ENCODE measurements at regions not wholly inside any gene's neighbourhood (a gene's known extent, or its start where the extent isn't known, plus 50 kb on each side); places are given as distances from the start of the nearest gene placed in this dataset.
"Not testable (repeated sequence)": the region's sequence is repeated elsewhere in the genome, so short reads cannot be mapped to it uniquely, and the experiment has no call there.

DNA sequence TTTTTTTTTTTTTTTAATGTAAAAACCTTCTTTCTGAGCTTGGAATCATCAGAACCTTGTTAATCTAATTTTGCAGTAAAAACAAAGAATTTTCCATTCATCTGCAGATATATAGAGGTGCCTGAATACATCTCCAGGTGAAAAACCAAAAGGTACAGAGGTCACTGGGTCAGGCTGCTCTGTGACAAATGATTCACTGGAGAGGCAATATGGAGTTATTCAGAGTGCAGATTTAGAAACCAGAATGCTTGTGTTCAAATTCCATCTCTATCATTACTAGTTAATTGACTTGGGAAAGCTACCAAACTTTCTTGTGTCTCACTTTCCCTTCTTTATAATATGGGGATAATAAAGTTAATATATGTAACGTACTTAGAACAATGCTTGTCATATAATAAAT, 51.5 kb upstream of the C1orf53 start:
- DNase-seq (ENCODE audit: low read depth): no peak

DNA sequence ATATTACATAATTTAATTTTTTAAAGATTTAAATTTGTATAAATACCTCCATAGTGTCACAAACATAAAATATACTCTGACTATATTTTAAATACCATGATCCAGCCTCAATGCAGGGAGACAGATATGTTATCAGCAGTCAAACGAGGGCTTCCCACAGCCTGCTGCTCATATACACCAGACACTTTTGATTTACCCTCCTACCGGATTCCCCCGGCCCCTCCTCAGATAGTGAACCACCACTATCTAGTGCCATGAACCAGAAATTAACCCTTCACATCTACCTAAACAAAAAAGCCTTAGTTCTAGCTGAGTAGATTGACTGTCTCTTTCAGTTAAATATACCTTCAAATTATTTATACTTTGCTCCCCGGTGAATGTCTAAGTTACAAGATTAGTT, 52.4 kb upstream of the C1orf53 start:
- DNase-seq (ENCODE audit: low read depth): no peak

DNA sequence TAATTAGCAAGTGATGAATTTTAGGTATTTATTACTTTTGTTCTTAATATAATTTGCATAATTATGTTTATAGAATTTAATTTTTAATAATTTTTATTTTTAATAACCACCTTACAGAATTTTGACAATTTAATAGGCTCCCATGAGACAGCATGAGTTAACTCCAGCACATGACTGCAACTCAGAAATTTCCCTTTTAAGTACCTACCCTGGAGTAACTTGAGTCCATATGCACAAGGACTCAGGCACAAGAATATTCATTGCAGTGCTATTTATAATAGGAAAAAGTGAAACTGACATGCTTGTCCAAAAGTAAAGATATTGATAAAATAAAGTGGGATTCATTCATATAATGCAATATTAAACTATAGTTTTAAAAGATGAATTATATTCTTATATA, 54.1 kb upstream of the C1orf53 start:
- no peak for DNase-seq (ENCODE audit: low read depth)

DNA sequence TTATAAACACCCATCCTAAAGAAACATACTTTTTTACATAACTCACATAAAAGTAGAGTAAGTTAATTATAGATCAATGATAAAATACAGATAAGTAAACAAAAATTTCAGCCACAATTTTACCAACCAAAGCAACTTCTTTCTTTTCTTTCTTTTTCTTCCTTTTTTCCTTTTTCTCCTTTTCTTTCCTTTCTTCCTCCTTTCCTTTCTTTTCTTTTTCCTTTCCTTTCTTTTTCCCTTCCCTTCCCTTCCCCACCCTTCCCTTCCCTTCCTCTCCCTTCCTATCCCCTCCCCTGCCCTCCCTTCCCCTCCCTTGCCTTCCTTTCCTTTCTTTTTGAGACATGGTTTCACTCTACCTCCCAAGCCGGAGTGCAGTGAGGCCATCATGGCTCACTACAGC, 56.5 kb upstream of the C1orf53 start:
- no peak for DNase-seq (ENCODE audit: low read depth)

DNA sequence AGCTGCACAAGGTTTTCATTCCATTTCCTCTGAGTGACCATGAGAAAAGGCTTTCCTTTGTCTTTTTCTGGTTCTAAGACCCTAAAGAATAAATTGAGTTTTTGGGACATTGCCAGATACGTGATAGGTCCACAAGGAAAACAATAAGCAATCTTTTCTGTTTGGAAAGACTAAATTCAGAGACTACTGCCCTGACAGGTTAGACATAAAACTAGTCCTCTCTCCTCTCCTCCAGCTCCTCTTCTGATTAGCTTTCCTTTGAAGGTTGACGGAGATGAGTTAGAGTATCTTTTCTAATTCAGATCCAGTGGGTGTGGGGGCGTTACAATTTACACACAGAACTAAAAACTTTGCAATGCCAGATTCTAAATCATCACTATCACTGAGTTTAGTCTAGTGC, 57.8 kb upstream of the C1orf53 start:
- no peak for DNase-seq (ENCODE audit: low read depth)

DNA sequence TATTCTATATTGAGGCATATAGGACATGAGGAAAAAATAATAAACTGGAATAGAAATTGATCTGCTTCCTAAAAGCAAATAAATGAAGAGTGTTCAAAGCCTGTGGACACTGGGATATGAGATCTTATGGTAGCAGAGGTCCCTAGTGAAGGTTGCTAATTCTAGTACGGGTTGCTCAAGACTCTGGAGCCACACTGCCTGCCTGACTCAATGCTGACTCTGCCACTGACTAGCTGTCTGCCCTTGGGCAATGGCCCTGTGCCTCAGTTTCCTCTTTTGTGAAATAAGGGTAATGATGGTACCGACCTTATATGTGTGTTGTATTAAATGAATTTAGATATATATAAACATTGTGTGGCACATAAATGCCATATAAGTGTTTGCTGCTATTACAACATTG, 59.0 kb upstream of the C1orf53 start:
- no peak for DNase-seq (ENCODE audit: low read depth)

DNA sequence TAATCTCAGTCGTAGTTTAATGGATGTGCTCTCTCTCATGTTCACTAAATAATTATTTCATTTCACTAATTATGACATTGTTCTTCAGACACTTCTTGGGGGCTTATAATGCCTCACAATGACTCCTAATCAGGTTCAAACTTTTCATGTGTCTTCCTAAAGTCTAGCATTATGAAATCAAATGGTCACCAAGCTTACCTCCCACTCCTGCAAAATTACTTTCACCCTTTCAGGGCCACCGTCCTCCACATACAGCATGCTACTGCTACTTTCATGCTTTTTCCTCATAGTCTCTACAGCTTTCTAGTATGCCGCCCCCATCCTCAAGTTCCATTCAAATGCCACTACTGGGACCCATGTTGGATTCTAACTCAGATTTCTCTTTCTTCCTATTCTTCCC, 59.8 kb upstream of the C1orf53 start:
- DNase-seq (ENCODE audit: low read depth): no peak

DNA sequence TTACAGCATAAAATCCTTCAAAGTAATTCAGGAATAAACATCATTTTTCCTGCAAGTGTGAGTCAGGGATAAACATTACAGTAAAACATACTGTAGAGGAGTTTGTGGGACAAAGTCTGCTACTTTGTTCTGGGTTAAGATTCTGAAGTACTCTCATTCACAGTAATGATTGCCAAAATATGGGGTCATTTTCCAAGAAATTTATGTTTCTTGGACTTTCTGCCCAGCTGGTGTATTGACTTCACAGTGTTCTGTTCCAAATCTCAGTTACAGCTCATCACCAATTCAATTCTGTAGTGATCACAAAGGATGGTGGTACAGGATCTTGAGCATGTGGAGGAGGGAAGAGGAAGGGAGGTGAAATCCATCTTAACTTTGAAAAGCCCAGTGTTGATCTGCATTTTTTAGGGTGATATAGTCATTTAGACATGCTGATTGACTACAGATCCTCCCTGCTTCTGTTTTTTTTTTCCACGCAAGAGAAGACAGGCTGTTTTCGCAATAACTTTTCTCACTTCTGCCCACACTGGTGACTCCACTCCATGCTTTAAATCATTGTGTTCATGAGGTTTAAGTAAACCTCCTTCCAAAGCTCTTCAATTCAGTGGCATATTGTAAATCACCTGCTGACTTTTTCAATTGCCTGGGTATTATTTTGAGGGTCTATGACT, 60.4 kb upstream of the C1orf53 start:
- DNase-seq (ENCODE audit: low read depth): no peak

DNA sequence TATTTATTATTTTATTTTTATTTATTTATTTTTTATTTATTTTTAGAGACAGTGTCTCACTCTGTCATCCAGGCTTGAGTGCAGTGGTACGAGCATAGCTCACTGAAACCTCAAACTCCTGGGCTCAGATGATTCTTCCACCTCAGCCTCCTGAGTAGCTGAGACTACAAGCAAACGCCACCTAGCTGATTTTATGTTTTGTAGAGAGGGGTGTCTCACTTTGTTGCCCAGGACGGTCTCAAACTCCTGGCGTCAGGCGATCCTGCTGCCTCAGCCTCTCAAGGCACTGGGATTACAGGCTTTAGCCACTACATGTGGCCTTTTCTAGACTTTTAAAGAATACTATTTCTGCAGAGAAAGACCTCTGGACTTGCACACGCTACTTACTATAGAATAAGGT, 61.3 kb upstream of the C1orf53 start:
- peak; percentile 9 for DNase-seq (ENCODE audit: low read depth)

DNA sequence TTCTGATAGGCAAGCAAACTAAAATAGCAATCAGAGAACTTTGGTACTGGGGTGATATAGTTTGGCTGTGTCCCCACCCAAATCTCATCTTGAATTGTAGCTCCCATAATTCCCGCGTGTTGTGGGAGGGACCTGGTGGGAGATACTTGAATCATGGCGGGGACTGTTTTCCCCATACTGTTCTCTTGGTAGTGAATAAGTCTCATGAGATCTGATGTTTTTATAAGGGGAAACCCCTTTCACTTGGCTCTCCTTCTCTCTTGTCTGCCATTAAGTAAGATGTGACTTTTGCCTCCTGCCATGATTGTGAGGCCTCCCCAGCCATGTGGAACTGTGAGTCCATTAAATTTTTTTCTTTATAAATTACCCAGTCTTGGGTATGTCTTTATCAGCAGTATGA, 62.6 kb upstream of the C1orf53 start:
- DNase-seq (ENCODE audit: low read depth): not testable (repeated sequence)

DNA sequence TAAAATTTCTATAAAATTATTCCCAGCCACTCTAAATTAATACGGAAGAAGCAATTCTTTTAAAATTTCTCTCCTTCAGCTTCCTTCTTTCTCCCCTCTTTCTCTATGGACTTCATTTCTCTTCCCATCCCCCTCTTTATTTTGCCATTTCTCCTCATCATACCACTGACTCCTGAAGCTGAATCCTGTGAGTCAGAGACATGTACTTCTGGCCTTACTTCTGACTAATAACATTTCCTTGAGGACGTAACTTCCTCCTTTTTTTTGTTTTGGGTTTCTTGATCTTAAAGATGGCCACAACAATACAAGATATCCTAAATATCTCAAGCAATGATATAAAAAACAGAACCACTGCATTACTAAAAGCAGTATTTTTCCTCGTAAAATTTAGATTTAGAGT, 63.6 kb upstream of the DENND1B start:
- peak; percentile 62 for DNase-seq (ENCODE audit: low read depth)

DNA sequence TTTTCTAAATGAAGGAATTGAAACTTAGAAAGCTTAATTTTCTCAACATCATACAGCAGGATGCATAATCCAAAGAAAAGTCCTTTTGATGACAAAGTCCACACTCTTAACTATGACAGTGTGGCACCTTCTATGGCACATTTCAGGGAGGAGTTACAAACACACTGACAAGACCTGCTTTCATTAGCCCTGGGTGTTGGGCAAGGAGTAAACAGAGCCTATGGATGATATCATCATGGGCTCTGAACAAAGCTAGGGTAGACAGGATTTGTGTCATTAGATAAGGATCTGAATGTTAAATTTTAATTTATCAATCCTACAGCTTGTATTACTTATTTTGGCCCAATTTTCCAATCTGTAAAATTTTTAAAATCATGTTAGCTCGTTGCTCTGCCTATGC, 62.6 kb upstream of the DENND1B start:
- DNase-seq (ENCODE audit: low read depth): no peak

DNA sequence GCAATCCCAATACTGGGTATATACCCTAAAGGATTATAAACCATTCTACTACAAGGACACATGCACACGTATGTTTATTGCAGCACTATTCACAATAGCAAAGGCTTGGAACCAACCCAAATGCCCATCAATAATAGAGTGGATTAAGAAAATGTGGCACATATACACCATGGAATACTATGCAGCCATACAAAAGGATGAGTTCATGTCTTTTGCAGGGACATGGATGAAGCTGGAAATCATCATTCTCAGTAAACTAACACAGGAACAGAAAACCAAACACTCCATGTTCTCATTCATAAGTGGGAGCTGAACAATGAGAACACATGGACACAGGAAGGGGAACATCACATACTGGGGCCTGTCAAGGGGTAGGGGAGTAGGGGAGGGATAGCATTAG, 61.1 kb upstream of the DENND1B start:
- DNase-seq (ENCODE audit: low read depth): not testable (repeated sequence)

DNA sequence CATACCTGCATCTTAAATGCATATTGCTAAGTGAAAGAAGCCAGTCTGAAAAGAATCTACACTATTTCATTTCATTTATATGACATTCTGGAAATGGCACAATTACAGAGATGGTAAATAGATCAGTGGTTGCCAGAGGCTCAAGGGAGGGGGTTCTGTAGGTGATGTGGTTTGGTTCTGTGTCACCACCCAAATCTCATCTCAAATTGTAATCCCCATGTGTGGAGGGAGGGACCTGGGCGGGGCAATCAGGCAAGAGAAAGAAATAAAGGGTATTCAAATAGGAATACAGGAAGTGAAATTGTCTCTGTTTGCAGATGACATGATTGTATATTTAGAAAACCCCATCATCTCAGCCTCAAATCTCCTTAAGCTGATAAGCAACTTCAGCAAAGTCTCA, 53.7 kb upstream of the DENND1B start:
- not testable (repeated sequence) for DNase-seq (ENCODE audit: low read depth)

DNA sequence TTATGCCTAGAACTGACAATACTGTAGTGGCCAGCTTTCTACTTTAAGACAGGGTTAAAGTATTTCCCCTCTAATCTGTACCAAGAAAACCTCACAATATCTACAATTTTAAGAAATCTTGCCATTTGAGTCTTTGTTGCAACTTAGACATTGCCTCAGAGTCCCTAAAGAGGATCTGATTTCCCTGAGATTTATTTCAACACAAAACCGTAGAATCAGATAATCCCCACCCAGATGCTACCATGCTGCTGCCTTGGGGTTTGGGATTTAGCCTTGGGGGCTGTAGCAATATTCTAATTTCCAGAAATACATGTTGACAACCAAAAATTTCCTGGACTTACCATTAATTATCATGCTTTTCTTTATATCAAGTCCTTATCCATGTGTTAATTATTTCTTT, 50.3 kb upstream of the DENND1B start:
- DNase-seq (ENCODE audit: low read depth): no peak

All from Daoy (cell line).